Skeletal muscle cell (primary cell): ENCODE measurements at regions not wholly inside any gene's neighbourhood (a gene's known extent, or its start where the extent isn't known, plus 50 kb on each side); places are given as distances from the start of the nearest gene placed in this dataset.
"Not testable (repeated sequence)": the region's sequence is repeated elsewhere in the genome, so short reads cannot be mapped to it uniquely, and the experiment has no call there.

Source experiments
- DNase-seq: peaks from one replicate; pipeline ENCODE4 v3.0.0-alpha.2; 2010; ENCODE audit warnings: low read depth
- H3K4me3 ChIP-seq: 2 replicates; pipeline ENCODE4 v1.5.1; 2011; ENCODE audit warnings: low read depth, mild to moderate bottlenecking, control low read depth, low read length, moderate library complexity

DNA sequence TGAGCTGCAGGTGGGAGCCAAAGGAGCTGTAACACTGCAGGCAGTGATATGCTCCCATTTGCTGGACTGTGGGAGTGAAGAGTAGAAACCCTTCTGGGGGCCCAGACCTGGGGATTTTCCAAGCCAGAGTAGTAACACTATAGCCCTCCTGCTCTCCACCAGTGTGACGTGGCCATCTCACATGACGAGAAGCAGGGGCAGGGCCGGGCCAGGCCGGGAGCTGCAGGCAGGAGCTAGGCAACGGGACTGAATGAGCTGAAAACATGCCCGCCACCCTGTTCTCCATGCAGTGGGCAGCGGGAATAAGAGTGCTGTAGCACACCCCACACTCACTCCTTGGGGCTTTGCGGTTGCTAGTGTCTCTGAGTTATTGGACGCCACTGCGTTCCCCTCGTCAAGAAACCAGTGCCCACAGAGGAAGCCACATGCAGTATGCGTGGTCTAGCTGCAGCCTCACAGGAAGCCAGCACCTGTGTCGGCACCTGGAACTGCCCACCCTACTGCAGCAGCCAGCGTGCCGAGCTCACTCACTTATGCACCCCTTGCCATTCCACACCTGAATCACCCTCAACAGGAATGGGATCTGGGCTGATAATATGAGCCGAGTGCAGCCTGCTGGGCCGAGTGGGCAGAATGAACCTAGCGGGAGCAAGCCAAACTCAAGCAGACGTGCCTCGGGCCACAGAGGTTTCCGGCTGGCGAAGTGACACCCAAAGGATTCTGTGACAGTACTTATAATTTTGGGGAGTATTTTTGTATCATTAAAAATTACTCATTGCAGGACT lies 1389.6 kb downstream of the KCNT2 start:
- DNase-seq = no peak
- no peak overlapping the region for H3K4me3 ChIP-seq

DNA sequence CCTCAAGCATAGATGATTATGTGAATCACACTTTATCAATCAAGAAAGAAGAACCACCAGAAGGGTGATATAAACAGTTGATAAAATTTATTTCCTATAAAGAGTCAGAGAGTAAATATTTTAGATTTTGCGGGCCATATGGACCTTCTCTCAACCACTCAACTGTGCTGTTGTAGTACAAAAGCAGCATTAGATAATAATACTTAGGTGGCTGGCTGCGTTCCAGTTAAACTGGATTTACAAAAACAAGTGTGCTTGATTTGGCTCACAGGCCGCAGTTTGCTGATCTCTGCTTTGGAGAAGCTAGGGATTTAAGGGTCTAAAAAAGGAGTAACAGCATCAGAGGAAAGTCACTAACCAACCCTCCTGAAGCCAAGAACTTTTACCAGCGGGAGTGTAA lies 1406.0 kb downstream of the KCNT2 start:
- no peak for DNase-seq
- no peak overlapping the region for H3K4me3 ChIP-seq

GRCh38 chr1:195200772-195201171 lies 1407.5 kb downstream of the KCNT2 start:
- no peak for DNase-seq
- no peak overlapping the region for H3K4me3 ChIP-seq

DNA sequence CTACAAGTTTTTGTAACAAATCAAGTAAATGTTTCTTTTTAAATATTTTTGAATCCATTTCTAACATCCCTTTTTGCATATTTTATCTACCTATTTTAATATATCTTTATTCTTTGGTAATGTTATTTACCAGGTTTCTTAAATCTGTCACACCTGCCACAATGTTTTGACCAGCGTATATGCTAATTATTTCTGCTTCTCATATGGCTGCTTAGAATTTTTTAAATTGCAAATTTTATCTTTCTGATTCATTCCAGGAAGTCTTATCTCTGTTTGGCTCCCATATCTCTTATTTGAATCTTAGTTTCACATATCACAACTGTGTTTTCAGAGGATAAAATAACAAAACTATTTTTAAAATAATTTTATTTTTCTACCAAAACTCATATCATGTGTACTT lies 1411.1 kb downstream of the KCNT2 start:
- no peak overlapping the region for H3K4me3 ChIP-seq
- no peak for DNase-seq

- no peak for DNase-seq
- no peak overlapping the region for H3K4me3 ChIP-seq
Measured at GRCh38 chr1:195195423-195196057, 1412.7 kb downstream of the KCNT2 start.

GRCh38 chr1:195193134-195193533 lies 1415.1 kb downstream of the KCNT2 start:
- DNase-seq = no peak
- H3K4me3 ChIP-seq = no peak overlapping the region

DNA sequence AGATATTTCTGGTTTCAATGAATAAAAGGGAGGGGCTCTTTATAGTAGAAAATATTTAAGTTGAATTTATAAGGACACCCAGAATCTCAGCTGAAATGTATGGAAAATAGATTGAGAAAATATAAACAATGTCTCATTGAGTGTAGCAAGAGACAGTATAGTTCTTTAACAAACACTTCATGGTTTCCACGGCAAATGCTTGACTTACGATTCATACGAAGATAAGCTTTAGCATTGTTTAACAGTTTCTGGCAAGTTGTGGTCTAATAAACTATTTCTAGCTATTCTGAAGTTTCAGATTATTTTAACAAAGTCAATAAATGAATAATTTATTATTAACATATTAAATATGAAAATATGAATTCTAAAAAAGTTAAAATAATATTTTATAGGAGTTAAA lies 1419.4 kb downstream of the KCNT2 start:
- no peak overlapping the region for H3K4me3 ChIP-seq
- no peak for DNase-seq

DNA sequence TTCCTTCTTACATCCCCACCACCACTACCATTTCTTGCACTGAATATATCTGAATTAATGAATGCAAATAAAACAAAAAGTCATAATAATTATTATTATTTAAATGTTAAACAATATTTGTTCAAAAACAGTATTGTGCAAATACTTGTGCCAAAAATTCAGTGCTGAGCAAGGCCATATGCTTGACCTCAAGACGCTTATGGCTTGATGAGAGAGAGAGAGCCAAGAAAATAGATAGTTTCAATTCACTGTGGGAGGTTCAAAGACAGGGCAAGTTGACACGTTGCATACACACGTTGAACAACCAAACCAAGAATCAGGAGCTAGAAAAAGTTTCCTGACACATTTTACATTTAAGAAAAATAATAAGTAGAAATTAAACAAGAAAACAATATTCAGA lies 1421.7 kb downstream of the KCNT2 start:
- no peak for DNase-seq

GRCh38 chr1:195185736-195186135 lies 1422.5 kb downstream of the KCNT2 start:
- no peak overlapping the region for H3K4me3 ChIP-seq
- DNase-seq = no peak

More for the DNA sequence above, 1421.7 kb downstream of the KCNT2 start:
- no peak overlapping the region for H3K4me3 ChIP-seq

DNA sequence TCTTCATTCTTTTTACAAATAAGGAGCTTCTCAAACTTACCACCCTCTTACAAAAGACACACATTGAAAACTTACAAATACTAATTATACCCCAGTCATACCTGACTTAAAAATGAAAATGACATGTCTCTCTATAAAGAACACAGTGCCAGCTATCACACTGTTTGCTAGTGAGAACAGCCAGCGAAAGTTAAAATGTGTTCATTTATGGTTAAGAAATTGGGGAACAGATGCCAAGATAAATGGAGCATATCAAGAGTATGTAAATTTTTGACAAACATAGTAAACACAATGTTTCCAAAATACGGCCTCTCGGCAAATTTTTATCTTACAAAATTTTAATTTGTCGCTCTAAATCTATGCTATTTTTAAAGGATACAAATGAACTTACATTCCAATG lies 1422.9 kb downstream of the KCNT2 start:
- no peak for DNase-seq

DNA sequence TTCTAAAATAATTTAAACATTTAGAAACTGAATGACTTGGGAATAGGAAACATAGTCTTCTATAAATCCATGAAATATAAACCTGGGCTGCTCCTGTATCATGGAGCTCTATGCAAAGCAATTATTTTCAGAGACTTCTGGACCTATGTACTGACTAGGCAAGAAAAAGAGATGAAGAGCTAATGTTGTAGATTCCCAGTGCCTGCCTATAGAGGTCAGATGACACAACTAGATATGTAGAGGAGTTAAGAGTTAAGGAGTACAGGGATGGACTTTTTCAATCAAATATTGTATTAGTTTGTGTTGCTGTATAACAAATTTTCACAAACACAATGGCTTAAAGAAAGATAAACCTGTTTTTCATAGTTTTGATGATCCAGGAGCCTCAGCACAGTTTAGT lies 1434.5 kb downstream of the KCNT2 start:
- no peak overlapping the region for H3K4me3 ChIP-seq
- no peak for DNase-seq

More for the DNA sequence above, 1422.9 kb downstream of the KCNT2 start:
- no peak overlapping the region for H3K4me3 ChIP-seq

DNA sequence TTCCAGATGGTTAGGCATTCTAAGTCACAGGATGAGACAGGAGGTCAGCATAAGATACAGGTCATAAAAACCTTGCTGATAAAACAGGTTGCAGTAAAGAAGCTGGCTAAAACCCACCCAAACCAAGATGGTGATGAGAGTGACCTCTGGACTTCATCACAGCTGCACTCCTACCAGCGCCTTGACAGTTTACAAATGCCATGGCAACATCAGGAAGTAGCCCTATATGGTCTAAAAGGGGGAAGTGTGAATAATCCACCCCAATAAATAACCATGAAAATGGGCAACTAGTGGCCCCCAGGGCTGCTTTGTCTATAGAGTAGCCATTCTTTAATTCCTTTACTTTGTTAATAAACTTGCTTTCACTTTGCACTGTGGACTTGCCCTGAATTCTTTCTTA lies 1448.4 kb downstream of the KCNT2 start:
- DNase-seq, H3K4me3 ChIP-seq: not testable (repeated sequence)

GRCh38 chr1:195158091-195158490 lies 1450.1 kb downstream of the KCNT2 start:
- no peak for DNase-seq
- no peak overlapping the region for H3K4me3 ChIP-seq

DNA sequence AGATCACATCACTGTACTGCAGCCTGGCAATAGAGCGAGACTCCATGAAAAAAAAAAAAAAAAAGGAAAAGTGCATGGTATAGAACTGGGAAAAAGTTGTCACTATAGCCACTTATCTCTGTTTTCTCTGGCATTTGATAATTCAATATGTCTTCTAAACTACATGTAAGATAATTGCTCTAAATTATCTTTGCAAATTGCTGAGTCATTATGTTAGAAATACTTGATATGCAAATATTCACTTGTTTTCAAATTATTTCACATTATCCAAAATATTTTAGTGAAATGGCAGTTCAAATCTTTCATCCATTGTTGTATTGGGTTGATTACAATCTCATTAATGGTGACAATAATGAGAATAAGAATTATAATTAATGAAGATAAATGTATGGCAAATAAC lies 1455.1 kb downstream of the KCNT2 start:
- DNase-seq = no peak
- no peak overlapping the region for H3K4me3 ChIP-seq

GRCh38 chr1:195150768-195151167 lies 1457.5 kb downstream of the KCNT2 start:
- no peak for DNase-seq
- H3K4me3 ChIP-seq = no peak overlapping the region

DNA sequence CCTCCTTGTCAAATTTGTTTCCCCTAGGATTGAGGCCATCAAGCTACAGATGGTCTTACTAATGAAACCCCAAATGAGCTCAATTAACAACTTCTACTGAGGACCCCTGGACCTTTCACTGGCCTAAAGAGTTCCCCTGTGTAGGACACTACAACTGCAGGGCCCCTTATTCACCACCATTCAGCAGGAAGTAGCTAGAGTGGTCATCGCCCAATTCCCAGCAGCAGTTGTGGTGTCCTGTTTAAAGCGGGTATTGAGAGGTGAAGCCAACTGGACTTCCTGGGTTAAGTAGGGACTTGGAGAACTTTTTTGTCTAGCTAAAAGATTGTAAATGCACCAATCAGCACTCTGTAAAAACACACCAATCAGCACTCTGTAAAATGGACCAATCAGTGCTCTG lies 1466.9 kb downstream of the KCNT2 start:
- no peak overlapping the region for H3K4me3 ChIP-seq
- DNase-seq = no peak

DNA sequence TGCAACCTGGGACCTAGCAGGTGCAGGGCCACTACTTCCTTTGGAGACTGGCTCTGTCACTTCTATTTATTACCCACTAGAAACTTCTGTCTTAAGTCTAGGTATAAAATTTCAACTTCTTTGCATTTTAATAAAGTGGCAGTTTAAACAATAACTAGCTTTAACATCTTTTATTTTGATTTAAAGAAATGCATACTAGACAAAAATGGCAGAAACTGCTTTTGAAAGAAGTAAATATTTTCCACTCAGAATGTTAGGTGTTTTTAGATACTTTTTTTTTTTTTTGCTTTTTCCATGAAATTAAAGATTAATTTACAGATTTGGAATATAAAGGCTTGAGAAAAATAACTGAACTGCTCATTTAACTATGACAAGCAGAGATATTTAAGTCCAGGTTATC lies 1477.6 kb downstream of the KCNT2 start:
- DNase-seq = no peak
- no peak overlapping the region for H3K4me3 ChIP-seq

DNA sequence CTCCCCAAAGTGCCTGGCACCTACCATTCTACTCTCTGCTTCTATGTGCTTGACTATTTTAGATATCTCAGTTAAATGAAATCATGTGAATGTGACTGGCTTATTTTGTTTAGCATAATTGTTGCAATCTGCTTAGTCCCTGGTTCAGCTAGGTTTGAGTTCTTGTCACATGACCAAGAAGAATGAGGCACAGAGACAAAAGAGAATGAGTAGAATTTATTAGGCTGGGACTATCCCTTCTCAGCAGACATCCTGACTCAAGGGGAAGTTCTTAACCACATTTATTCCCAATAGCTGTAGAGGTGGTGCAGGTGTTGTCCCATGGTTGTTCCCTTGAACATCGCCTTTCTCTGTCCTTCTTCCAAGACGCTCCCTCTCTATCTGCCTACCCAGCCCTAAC lies 1485.7 kb downstream of the KCNT2 start:
- no peak overlapping the region for H3K4me3 ChIP-seq
- no peak for DNase-seq

- H3K4me3 ChIP-seq = no peak overlapping the region
- no peak for DNase-seq
Measured at GRCh38 chr1:195113471-195113870, 1494.8 kb downstream of the KCNT2 start.

GRCh38 chr1:195105773-195106172 lies 1502.5 kb downstream of the KCNT2 start:
- H3K4me3 ChIP-seq = no peak overlapping the region
- no peak for DNase-seq

- no peak for DNase-seq
- H3K4me3 ChIP-seq = no peak overlapping the region
Measured at GRCh38 chr1:195105281-195105680, 1503.0 kb downstream of the KCNT2 start.
